ENCODE measurements at regions not wholly inside any gene's neighbourhood (a gene's known extent, or its start where the extent isn't known, plus 50 kb on each side); places are given as distances from the start of the nearest gene placed in this dataset.

DNA sequence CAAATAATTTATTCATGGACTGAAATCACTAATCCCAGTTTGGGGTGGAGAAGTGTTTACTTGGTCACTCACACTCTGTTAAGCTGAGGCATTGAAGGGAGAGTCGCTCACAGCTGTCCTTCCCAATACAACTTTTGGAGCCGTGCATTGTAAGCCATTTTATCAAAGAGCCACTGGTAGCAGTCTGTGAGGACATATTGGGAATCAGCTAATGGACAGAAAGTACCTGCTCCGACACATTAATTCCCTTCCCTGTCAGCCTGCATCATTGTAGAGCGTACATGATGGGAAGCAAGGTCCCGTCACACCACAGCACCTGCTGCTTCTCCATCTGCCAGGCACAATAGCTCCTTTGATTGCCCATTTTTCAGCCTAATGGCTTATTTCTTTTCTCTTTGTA is 643.2 kb downstream of the SQOR start:
- Mint-ChIP-seq H3K27ac (no peak overlapping the region), H3K4me1 (no peaks in the 10 kb centered on the region), H3K9me3 (no peaks in the 10 kb centered on the region), H3K4me3 (no peak overlapping the region), H3K27me3 (no peaks in the 10 kb centered on the region), H3K36me3 (no peaks in the 10 kb centered on the region)

DNA sequence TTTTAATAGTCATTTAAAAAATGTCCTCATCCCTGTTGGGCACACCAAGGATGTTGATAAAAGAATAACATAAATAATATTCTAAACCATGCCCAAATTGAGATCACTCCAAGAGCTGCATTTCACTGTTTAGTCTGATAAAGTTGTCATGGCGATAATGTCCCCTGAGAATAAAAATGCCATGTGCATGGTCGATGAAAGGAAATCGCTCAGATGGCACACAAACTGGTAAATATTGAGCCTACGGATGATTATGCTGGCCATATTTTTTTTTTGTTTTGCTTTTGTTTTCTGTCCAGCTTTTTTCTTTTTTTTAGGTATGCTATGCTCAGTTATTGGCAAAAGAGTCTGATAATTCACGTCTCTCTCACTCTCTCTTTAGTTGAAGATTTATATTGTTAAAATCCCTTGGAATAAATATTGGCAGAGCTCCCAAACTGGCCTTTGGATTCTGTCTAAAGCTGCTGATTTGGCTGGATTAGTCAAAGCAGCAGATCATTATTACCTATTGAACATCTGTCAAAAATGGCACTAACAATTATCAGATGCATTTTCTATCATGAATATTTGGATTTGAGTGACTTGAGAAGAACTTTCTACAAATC is 643.8 kb downstream of the SQOR start:
- Mint-ChIP-seq H3K4me3 (no peak overlapping the region), H3K36me3 (no peaks in the 10 kb centered on the region), H3K9me3 (no peaks in the 10 kb centered on the region), H3K27ac (no peak overlapping the region), H3K27me3 (no peaks in the 10 kb centered on the region), H3K4me1 (no peaks in the 10 kb centered on the region)

- H3K27ac Mint-ChIP-seq, result no peak overlapping the region
- peaks cover 0 to 11% (median 2%) of the 10 kb centered on the region in 3 donors for H3K9me3 Mint-ChIP-seq
- H3K36me3 Mint-ChIP-seq, result no peaks in the 10 kb centered on the region
- H3K27me3 Mint-ChIP-seq, result no peaks in the 10 kb centered on the region
- no peaks in the 10 kb centered on the region for H3K4me1 Mint-ChIP-seq
- no peak overlapping the region for H3K4me3 Mint-ChIP-seq
Measured at GRCh38 chr15:46280762-46281542, 646.1 kb downstream of the SQOR start.

DNA sequence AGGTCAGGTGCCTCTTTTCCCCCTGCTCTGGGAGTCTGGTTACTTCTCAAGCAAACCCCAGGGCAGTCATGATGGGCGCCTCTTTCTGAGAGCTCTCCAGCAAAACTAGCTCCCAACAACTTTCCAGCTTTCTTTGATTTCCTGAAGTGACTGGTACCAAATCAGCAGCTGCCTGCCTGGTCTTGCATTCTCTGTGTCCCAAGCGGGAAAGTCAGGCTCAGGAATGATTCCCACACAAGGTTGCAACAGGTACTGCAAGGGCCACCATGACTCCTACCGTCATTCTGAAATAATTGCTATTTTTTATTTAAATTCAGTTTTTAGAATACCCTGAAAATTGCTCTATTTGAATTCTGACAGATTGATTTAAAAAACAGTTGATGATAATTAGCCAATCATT is 658.7 kb downstream of the SQOR start:
- Mint-ChIP-seq H3K4me3 (no peak overlapping the region), H3K4me1 (peaks cover 0 to 6% (median 5%) of the 10 kb centered on the region in 3 donors), H3K27me3 (peaks cover under 1% of the 10 kb centered on the region), H3K36me3 (peaks cover 2% of the 10 kb centered on the region), H3K9me3 (peaks cover 0 to 3% (median 0%) of the 10 kb centered on the region in 3 donors), H3K27ac (no peak overlapping the region)

GRCh38 chr15:46296002-46296401 is 661.2 kb downstream of the SQOR start:
- Mint-ChIP-seq H3K27me3 (no peaks in the 10 kb centered on the region), H3K4me3 (no peak overlapping the region), H3K27ac (no peak overlapping the region), H3K36me3 (peaks cover 2% of the 10 kb centered on the region), H3K4me1 (peaks cover 0 to 6% (median 5%) of the 10 kb centered on the region in 3 donors), H3K9me3 (no peaks in the 10 kb centered on the region)

- H3K4me1 Mint-ChIP-seq, result peaks cover 0 to 6% (median 5%) of the 10 kb centered on the region in 3 donors
- no peak overlapping the region for H3K4me3 Mint-ChIP-seq
- peaks cover 2% of the 10 kb centered on the region for H3K36me3 Mint-ChIP-seq
- H3K27me3 Mint-ChIP-seq, result no peaks in the 10 kb centered on the region
- H3K27ac Mint-ChIP-seq, result no peak overlapping the region
- no peaks in the 10 kb centered on the region for H3K9me3 Mint-ChIP-seq
Measured at GRCh38 chr15:46296797-46297196, 662.0 kb downstream of the SQOR start.

GRCh38 chr15:46297766-46298165 is 662.9 kb downstream of the SQOR start:
- Mint-ChIP-seq H3K27me3 (no peaks in the 10 kb centered on the region), H3K27ac (no peak overlapping the region), H3K9me3 (no peaks in the 10 kb centered on the region), H3K4me3 (no peak overlapping the region), H3K36me3 (peaks cover 2% of the 10 kb centered on the region), H3K4me1 (peaks cover 0 to 6% (median 5%) of the 10 kb centered on the region in 3 donors)

- H3K27ac Mint-ChIP-seq, result no peak overlapping the region
- peaks cover 0 to 6% (median 5%) of the 10 kb centered on the region in 3 donors for H3K4me1 Mint-ChIP-seq
- H3K4me3 Mint-ChIP-seq, result no peak overlapping the region
- H3K36me3 Mint-ChIP-seq, result peaks cover 2% of the 10 kb centered on the region
- H3K27me3 Mint-ChIP-seq, result no peaks in the 10 kb centered on the region
- H3K9me3 Mint-ChIP-seq, result no peaks in the 10 kb centered on the region
Measured at GRCh38 chr15:46300716-46301115, 665.9 kb downstream of the SQOR start.

GRCh38 chr15:46301291-46301690 is 666.5 kb downstream of the SQOR start:
- H3K27me3 Mint-ChIP-seq, result no peaks in the 10 kb centered on the region
- H3K36me3 Mint-ChIP-seq, result peaks cover 2% of the 10 kb centered on the region
- no peaks in the 10 kb centered on the region for H3K9me3 Mint-ChIP-seq
- H3K4me3 Mint-ChIP-seq, result no peak overlapping the region
- no peak overlapping the region for H3K27ac Mint-ChIP-seq
- peaks cover 0 to 6% (median 5%) of the 10 kb centered on the region in 3 donors for H3K4me1 Mint-ChIP-seq

GRCh38 chr15:46301826-46302225 is 667.0 kb downstream of the SQOR start:
- Mint-ChIP-seq H3K36me3 (peaks cover under 1% of the 10 kb centered on the region), H3K4me1 (peaks cover 0 to 6% (median 5%) of the 10 kb centered on the region in 3 donors), H3K27me3 (no peaks in the 10 kb centered on the region), H3K4me3 (no peak overlapping the region), H3K9me3 (no peaks in the 10 kb centered on the region), H3K27ac (no peak overlapping the region)

GRCh38 chr15:46304321-46304720 is 669.5 kb downstream of the SQOR start:
- Mint-ChIP-seq H3K4me3 (no peak overlapping the region), H3K27ac (no peak overlapping the region), H3K9me3 (no peaks in the 10 kb centered on the region), H3K4me1 (no peaks in the 10 kb centered on the region), H3K27me3 (no peaks in the 10 kb centered on the region), H3K36me3 (no peaks in the 10 kb centered on the region)

GRCh38 chr15:46307746-46308145 is 672.9 kb downstream of the SQOR start:
- Mint-ChIP-seq H3K9me3 (no peaks in the 10 kb centered on the region), H3K27ac (no peak overlapping the region), H3K4me1 (no peaks in the 10 kb centered on the region), H3K4me3 (no peak overlapping the region), H3K27me3 (no peaks in the 10 kb centered on the region), H3K36me3 (no peaks in the 10 kb centered on the region)

DNA sequence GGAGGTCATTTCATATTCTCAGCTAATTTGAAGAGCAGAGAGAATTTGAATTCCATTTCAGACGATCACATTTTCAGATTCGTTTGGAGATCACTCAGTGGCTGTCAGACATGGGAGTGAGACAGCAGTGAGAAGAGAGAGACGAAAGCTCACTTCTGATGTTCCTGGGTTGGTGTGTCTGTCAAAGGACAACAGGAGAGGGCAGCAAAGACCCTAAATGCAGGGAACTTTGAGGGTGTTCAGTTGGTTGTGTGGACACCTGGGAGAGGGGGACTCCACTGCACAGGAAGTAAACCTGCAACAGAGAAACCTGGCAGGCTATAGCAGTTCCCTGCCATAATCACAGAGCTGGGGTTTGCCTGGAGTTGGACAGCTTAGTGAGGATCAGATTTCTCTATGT is 675.1 kb downstream of the SQOR start:
- no peak overlapping the region for H3K4me3 Mint-ChIP-seq
- H3K27me3 Mint-ChIP-seq, result no peaks in the 10 kb centered on the region
- no peaks in the 10 kb centered on the region for H3K9me3 Mint-ChIP-seq
- H3K36me3 Mint-ChIP-seq, result no peaks in the 10 kb centered on the region
- H3K4me1 Mint-ChIP-seq, result no peaks in the 10 kb centered on the region
- H3K27ac Mint-ChIP-seq, result no peak overlapping the region

- Mint-ChIP-seq H3K4me1 (no peaks in the 10 kb centered on the region), H3K36me3 (no peaks in the 10 kb centered on the region), H3K27ac (no peak overlapping the region), H3K4me3 (no peak overlapping the region), H3K27me3 (no peaks in the 10 kb centered on the region), H3K9me3 (no peaks in the 10 kb centered on the region)
Measured at GRCh38 chr15:46312133-46312740, 677.4 kb downstream of the SQOR start.

- no peaks in the 10 kb centered on the region for H3K9me3 Mint-ChIP-seq
Measured at GRCh38 chr15:46315434-46315833, 680.6 kb downstream of the SQOR start.

DNA sequence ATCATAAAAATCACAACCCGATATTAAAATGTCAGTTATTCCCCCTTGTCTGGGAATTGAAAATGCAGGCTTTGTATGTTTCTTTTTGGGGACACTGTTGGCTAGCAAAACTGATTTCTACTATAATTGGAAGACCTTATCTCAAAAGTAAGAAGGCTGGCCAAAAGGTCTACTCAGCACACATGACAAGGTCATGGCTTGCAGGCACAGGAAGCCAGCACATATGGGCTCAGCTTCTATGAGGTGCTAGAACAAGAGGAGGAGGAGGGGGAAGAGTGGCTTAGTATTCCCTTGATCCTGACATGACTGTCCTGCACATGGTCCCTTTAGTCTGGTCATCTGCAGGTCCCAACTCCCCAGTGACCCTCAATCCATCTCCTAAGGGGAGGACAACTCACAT is 681.2 kb downstream of the SQOR start:
- no peaks in the 10 kb centered on the region for H3K9me3 Mint-ChIP-seq
- H3K27me3 Mint-ChIP-seq, result no peaks in the 10 kb centered on the region
- H3K36me3 Mint-ChIP-seq, result no peaks in the 10 kb centered on the region
- no peak overlapping the region for H3K27ac Mint-ChIP-seq
- H3K4me1 Mint-ChIP-seq, result no peaks in the 10 kb centered on the region
- H3K4me3 Mint-ChIP-seq, result no peak overlapping the region

More at GRCh38 chr15:46315434-46315833, 680.6 kb downstream of the SQOR start:
- Mint-ChIP-seq H3K27ac (no peak overlapping the region), H3K4me3 (no peak overlapping the region), H3K36me3 (no peaks in the 10 kb centered on the region), H3K27me3 (no peaks in the 10 kb centered on the region), H3K4me1 (no peaks in the 10 kb centered on the region)

All from IgD-negative memory B cell (primary cell).